SKM-1 treated with dmso at 0.1 percent for 144 hours (cell line): ENCODE measurements at regions not wholly inside any gene's neighbourhood (a gene's known extent, or its start where the extent isn't known, plus 50 kb on each side); places are given as distances from the start of the nearest gene placed in this dataset.
"Not testable (repeated sequence)": the region's sequence is repeated elsewhere in the genome, so short reads cannot be mapped to it uniquely, and the experiment has no call there.

Experiments
- DNase-seq: peaks from one replicate; lab custom pipeline; 2025; ENCODE audit not compliant: unreplicated experiment; lab: John Stamatoyannopoulos, UW

DNA sequence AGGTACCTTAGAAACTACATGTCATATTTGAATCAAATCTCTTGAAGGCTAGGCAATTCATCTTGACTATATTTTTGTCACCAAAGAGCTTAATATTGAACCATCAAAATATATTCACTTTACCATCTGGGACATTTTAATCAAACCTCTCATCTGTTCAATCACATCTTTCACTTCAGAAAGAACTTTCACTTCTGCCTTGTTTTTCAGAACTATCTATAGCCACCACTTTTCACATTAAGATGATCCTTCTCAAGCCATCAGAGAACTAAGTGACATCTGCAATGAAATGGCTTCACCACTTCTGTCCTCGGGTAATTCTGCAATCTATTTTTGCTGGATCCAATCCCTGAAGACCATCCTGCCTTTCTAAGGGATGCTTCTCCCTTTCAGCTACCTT is 57.8 kb downstream of the OR2B2 start:
- no peak for DNase-seq

DNA sequence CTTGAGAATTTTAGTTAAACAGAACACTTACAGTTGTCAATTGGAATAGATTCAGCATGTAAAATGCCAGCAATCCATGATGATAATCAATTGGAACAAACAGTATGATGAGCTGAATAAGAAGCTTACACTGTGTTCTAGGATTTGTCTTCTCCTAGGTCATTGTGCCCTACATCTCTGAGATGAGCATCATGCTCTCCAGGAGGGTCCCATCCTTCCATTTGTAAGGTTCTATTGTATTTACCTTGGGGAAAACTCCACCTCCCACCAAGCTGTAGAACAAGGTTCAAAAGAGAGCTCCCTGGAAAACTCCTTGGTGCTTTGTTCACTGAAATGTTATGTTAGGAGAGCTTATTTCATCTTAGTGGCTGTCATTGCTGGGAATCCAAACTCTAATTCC is 60.8 kb downstream of the OR2B2 start:
- DNase-seq: no peak

DNA sequence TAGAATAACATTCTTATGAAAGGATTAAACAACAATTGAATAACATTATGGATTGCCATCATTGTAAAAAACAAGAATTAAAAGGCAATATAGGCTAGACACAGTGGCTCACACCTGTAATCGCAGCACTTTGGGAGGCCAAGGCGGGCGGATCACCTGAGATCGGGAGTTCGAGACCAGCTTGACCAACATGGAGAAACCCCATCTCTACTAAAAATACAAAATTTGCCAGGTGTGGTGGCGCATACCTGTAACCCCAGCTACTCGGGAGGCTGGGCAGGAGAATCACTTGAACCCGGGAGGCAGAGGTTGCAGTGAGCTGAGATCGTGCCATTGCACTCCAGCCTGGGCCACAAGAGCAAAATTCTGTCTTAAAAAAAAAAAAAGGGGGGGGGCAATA is 63.2 kb downstream of the OR2B2 start:
- DNase-seq: not testable (repeated sequence)

DNA sequence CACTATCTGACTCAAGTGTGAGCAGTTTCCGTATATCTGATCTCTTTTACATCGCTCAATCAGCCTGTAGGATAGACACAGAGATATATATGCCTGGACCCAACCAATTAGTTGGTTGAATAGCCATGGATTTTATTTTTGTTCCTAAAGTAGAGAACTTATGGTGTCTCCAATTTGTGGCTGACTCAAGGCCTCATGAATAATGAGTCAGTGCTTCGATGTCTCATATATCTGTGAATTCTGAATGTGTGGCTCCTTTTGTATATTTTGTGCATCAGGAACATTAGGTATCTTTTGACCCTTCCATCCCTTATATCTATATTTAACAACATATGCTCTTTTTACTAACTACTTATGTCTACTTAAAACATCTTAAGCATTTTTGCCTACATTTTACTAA is 64.5 kb downstream of the OR2B2 start:
- DNase-seq: no peak

DNA sequence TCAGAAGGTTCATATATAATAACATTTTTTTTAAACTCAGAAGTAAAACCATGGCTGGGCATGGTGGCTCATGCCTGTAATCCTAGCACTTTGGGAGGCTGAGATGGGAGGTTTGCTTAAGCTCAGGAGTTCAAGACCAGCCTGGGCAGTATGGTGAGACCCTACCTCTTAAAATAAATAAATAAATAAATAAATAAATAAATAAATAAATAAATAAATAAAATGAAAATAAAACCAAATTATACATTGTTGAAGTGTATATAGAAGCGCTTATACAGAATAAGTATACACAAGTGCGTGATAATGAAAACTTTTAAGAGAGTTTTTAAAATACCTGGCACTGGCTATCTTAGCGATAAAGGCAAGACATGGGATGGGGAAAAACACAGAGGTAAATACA is 71.6 kb downstream of the OR2B2 start:
- DNase-seq: no peak

GRCh38 chr6:27839626-27840475 is 72.3 kb downstream of the OR2B2 start:
- peak; percentile 43 for DNase-seq

GRCh38 chr6:27838945-27839625 is 73.1 kb downstream of the OR2B2 start:
- peak; percentile 23 for DNase-seq

GRCh38 chr6:27838058-27838944 is 73.9 kb downstream of the OR2B2 start:
- peak; percentile 97 for DNase-seq

DNA sequence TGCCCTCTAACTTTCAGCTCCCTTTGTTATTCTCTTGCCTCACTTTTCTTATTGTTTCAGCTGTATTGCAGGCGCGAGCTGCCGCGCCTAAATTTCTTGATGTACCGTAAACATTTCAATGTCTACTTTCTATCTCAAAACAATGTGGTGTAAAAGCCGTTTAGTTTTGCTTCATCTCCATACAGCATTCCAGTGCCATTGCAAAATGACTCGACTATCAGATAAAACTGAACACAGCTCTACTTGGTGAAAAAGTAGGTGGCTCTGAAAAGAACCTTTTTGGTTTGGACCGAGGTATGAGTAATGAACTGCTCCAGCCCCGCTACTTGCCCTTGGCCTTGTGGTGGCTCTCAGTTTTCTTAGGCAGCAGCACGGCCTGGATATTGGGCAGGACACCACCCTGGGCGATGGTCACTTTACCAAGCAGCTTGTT is 74.6 kb downstream of the OR2B2 start:
- DNase-seq: no peak

GRCh38 chr6:27836783-27837624 is 75.2 kb downstream of the OR2B2 start:
- peak; percentile 77 for DNase-seq

- DNase-seq: no peak
These were observed 75.9 kb downstream of the OR2B2 start for GRCh38 chr6:27836141-27836782.

DNA sequence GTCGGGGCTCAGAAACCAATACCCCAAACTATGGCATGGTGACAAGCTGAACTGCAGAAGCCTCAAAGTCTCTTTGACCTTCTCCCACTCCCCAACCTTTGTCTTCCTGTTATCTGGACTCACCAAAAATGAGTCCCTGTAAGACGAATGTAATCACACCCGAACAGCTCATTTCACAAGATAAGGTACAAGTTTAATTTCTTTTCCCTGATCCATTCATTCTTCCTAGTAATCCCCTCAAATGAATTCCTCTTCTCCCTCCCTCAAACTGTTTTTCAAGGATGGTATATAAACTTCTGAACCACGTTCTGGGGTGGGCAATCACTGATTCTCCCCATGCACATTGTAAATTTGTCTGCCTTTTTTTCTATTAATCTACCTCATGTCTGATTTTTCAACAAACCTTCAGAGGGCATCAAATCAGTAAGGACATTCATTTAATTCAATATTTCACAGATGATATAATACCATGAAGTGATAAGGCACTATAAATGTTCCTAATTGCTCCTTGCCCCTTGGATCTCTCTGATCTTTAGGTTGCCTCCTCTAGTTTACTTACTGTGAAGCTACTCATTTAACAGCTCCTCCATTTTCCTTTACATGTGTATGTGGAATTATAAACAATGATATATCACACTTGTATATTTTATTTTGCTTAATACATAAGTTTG is 77.2 kb downstream of the OR2B2 start:
- no peak for DNase-seq

GRCh38 chr6:27834384-27834783 is 77.8 kb downstream of the OR2B2 start:
- DNase-seq: no peak

- peak; percentile 56 for DNase-seq
These were observed 80.6 kb downstream of the OR2B2 start for GRCh38 chr6:27831434-27832081.

DNA sequence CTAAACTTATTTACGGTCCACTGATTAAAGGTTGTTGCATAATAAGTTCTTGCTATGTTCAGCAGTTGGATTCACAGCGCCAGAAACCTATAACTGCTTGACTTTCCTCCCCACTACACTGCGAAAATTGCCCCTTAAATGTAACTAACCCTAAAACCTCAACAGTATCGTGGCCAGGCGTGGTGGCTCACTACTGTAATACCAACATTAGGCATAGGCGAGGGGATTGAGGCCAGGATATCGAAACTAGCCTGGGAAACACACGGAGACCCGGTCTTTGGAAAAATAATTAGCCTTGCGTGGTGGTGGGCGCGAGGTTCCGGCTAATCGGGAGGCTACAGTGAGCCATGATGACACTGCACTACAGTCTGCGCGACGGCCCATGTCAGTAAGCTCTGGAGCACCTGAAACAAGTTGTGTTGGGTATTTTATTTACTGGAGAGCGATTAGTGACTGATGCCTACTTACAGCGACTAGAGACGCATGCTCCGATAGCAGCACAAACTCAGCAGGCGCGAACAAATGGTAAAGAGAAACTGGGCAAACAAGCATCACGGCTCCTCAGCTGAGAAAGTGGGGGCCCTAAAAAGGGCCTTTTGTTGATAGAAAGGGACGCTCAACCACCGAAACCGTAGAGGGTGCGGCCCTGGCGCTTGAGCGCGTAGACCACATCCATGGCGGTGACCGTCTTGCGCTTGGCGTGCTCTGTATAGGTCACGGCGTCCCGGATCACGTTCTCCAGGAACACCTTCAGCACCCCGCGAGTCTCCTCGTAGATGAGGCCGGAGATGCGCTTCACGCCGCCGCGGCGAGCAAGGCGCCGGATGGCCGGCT is 81.4 kb downstream of the OR2B2 start:
- DNase-seq: peak; percentile 73

DNA sequence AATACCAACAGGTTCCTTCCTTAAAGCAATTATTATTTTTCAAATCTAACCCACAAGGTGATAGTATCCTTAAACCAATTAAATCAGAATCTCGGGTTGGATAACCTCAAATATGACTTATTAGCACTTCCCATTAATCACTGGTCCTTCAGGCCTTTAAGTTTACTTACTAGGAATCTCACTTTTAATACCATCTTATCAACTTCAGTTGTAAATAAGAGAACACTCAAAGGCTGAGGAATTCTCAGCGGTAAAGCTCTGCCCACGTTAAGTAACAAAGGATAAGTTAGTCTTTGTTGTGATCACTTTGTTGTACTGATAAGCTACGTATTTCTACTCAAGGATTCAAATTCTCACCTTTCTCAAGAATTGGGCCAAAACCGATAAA is 82.0 kb downstream of the OR2B2 start:
- no peak for DNase-seq

DNA sequence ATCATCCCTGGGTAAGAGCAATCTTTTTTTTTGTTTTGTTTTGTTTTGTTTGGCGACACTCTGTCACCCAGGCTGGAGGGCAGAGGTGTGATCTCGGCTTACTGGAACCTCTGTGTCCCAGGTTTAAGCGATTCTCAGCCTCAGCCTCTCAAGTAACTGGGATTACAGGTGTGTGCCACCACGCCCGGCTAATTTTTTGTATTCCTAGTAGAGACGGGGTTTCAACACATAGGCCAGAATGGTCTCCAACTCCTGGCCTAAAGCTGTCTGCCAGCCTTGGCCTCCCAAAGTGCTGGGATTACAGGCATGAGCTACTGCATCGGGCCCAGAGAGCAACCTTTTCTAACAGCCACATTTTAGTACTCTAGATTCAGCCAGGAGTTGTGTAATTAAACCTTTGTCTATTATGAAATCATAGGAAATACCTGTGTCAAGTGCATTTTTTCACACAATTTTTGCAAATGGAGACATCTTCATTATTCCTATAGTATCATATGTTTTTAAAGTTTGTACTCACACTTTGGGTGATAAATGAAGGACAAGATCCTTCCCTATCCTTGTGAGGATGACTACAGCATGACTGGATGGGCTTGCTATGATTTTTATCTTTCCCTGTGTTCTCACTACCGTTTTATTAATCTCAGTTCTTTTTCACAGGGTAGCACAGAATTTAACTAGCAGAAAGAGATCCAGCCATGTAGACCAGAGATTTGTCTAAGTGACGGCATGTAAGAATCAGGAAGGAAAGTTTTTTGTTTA is 82.6 kb downstream of the OR2B2 start:
- DNase-seq: no peak
